ENCODE measurements at regions not wholly inside any gene's neighbourhood (a gene's known extent, or its start where the extent isn't known, plus 50 kb on each side); places are given as distances from the start of the nearest gene placed in this dataset.

GRCh38 chr6:153800580-153801188 is 238.4 kb upstream of the OPRM1 start:
- H3K27ac ChIP-seq, result no peak overlapping the region
- TF ChIP-seq CTCF (IDR thresholded peaks at IDR 0.05) (no peak), ZFX (IDR thresholded peaks at IDR 0.05; ENCODE audit: borderline replicate concordance) (no peak)

GRCh38 chr6:153790876-153791473 is 248.1 kb upstream of the OPRM1 start:
- H3K27ac ChIP-seq, result no peak overlapping the region
- TF ChIP-seq CTCF (IDR thresholded peaks at IDR 0.05) (peak; percentile 64), ZFX (IDR thresholded peaks at IDR 0.05; ENCODE audit: borderline replicate concordance) (no peak)

- H3K27ac ChIP-seq, result no peak overlapping the region
- TF ChIP-seq ZFX (IDR thresholded peaks at IDR 0.05; ENCODE audit: borderline replicate concordance) (no peak), CTCF (IDR thresholded peaks at IDR 0.05) (no peak)
Observed at GRCh38 chr6:153790048-153790447, 249.0 kb upstream of the OPRM1 start.

- TF ChIP-seq CTCF (IDR thresholded peaks at IDR 0.05), result no peak
- no peak for TF ChIP-seq ZFX (IDR thresholded peaks at IDR 0.05; ENCODE audit: borderline replicate concordance)
- H3K27ac ChIP-seq, result no peak overlapping the region
Observed at GRCh38 chr6:153787341-153787606, 251.8 kb upstream of the OPRM1 start.

GRCh38 chr6:153781306-153781705 is 257.7 kb upstream of the OPRM1 start:
- H3K27ac ChIP-seq, result no peak overlapping the region
- no peak for TF ChIP-seq ZFX (IDR thresholded peaks at IDR 0.05; ENCODE audit: borderline replicate concordance)

GRCh38 chr6:153780011-153780410 is 259.0 kb upstream of the OPRM1 start:
- no peak overlapping the region for H3K27ac ChIP-seq
- TF ChIP-seq CTCF (IDR thresholded peaks at IDR 0.05) (no peak), ZFX (IDR thresholded peaks at IDR 0.05; ENCODE audit: borderline replicate concordance) (no peak)

- H3K27ac ChIP-seq, result no peak overlapping the region
- TF ChIP-seq CTCF (IDR thresholded peaks at IDR 0.05), result no peak
Observed at GRCh38 chr6:153778216-153778615, 260.8 kb upstream of the OPRM1 start.

GRCh38 chr6:153771577-153771976 is 267.5 kb upstream of the OPRM1 start:
- no peak overlapping the region for H3K27ac ChIP-seq
- no peak for TF ChIP-seq ZFX (IDR thresholded peaks at IDR 0.05; ENCODE audit: borderline replicate concordance)
- no peak for TF ChIP-seq CTCF (IDR thresholded peaks at IDR 0.05)
